Hepatocyte (in vitro differentiated cells): ENCODE measurements at regions not wholly inside any gene's neighbourhood (a gene's known extent, or its start where the extent isn't known, plus 50 kb on each side); places are given as distances from the start of the nearest gene placed in this dataset.

Source experiments
- DNase-seq: peaks from one replicate; pipeline ENCODE4 v3.0.0-alpha.2; 2016; ENCODE audit warnings: low spot score
- H2AFZ ChIP-seq: fragments of 200-600 bp; sonication (generic); 2 replicates; pipeline ENCODE4 v1.6.0; 2016; ENCODE audit warnings: antibody characterized with exemption, mild to moderate bottlenecking
- H3K27ac ChIP-seq: fragments of 200-600 bp; sonication (generic); 2 replicates; pipeline ENCODE4 v1.5.1; 2016; ENCODE audit warnings: mild to moderate bottlenecking
- H3K27me3 ChIP-seq: fragments of 200-600 bp; sonication (generic); 2 replicates; pipeline ENCODE4 v1.6.1; 2016
- H3K36me3 ChIP-seq: fragments of 200-600 bp; sonication (generic); replicated peaks from 2 replicates; pipeline ENCODE4 v1.5.1; 2016; ENCODE audit warnings: low read depth; ENCODE audit not compliant: insufficient read depth
- H3K4me1 ChIP-seq: fragments of 200-600 bp; sonication (generic); 2 replicates; pipeline ENCODE4 v1.5.1; 2016; ENCODE audit warnings: mild to moderate bottlenecking, moderate library complexity; ENCODE audit not compliant: insufficient read depth
- H3K4me2 ChIP-seq: fragments of 200-600 bp; sonication (generic); 2 replicates; pipeline ENCODE4 v1.6.0; 2016
- H3K4me3 ChIP-seq: fragments of 200-600 bp; sonication (generic); 2 replicates; pipeline ENCODE4 v1.5.1; 2016; ENCODE audit warnings: mild to moderate bottlenecking
- H3K79me2 ChIP-seq: fragments of 200-600 bp; sonication (generic); 2 replicates; pipeline ENCODE4 v1.6.0; 2017; ENCODE audit warnings: mild to moderate bottlenecking
- H3K9me2 ChIP-seq: fragments of 200-600 bp; sonication (generic); replicated peaks from 2 replicates; pipeline ENCODE4 v1.6.0; 2017; ENCODE audit warnings: mild to moderate bottlenecking; ENCODE audit not compliant: insufficient read depth
- H3K9me3 ChIP-seq: fragments of 200-600 bp; sonication (generic); 2 replicates; pipeline ENCODE4 v1.5.1; 2016; ENCODE audit warnings: low read depth, mild to moderate bottlenecking
- H4K20me1 ChIP-seq: fragments of 200-600 bp; sonication (generic); 2 replicates; pipeline ENCODE4 v1.6.0; 2016; ENCODE audit warnings: mild to moderate bottlenecking; ENCODE audit not compliant: insufficient read depth, poor library complexity, severe bottlenecking
- EZH2 ChIP-seq: fragments of 200-600 bp; sonication (generic); IDR thresholded peaks from 2 replicates; pipeline ENCODE4 v1.6.1; 2016; ENCODE audit warnings: antibody characterized with exemption, mild to moderate bottlenecking, borderline replicate concordance
- EZH2phosphoT487 ChIP-seq: fragments of 200-600 bp; sonication (generic); IDR thresholded peaks from one replicate; pipeline ENCODE4 v1.6.1; 2018; ENCODE audit warnings: antibody characterized with exemption, mild to moderate bottlenecking, low read depth, moderate library complexity; ENCODE audit not compliant: unreplicated experiment, severe bottlenecking
- WGBS: methylation state at CpG from one replicate; pipeline ENCODE4 v1.1.6; 2016; ENCODE audit warnings: low lambda C conversion rate; ENCODE audit errors: missing lambda C conversion rate; 5-methylcytosine and 5-hydroxymethylcytosine counted together
- TF ChIP-seq, protein P1 (sequence below): fragments of 200-600 bp; sonication (generic); IDR thresholded peaks from 2 replicates; pipeline ENCODE4 v1.5.1; 2016; ENCODE audit warnings: antibody characterized with exemption, mild to moderate bottlenecking; ENCODE audit not compliant: poor library complexity

DNA sequence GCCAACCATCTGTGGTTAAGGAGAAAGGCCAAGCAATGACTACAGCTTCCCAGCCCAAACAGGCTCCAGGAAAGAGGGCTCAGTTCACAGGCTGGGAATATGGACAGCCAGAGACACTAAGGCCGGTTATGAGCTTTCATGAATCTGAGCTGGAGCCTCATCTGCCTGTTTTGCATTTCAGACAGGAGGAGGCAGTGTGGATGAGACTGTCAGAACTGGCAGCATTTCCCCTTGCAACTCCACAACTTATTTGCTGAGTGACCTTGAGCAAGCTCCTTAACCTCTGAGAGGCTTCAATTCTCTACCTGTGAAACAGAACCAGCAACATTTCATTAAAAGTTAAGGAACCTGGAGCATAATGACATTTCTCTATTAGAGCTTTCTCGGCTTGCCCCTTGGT lies 264.0 kb downstream of the ETS1 start:
- no peaks in the 10 kb centered on the region for H4K20me1 ChIP-seq
- TF ChIP-seq EZH2: no peak
- TF ChIP-seq, protein P1, sequence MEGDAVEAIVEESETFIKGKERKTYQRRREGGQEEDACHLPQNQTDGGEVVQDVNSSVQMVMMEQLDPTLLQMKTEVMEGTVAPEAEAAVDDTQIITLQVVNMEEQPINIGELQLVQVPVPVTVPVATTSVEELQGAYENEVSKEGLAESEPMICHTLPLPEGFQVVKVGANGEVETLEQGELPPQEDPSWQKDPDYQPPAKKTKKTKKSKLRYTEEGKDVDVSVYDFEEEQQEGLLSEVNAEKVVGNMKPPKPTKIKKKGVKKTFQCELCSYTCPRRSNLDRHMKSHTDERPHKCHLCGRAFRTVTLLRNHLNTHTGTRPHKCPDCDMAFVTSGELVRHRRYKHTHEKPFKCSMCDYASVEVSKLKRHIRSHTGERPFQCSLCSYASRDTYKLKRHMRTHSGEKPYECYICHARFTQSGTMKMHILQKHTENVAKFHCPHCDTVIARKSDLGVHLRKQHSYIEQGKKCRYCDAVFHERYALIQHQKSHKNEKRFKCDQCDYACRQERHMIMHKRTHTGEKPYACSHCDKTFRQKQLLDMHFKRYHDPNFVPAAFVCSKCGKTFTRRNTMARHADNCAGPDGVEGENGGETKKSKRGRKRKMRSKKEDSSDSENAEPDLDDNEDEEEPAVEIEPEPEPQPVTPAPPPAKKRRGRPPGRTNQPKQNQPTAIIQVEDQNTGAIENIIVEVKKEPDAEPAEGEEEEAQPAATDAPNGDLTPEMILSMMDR: peak; percentile 40
- no peaks in the 10 kb centered on the region for H3K27me3 ChIP-seq
- peak; percentile 46 for DNase-seq
- no peaks in the 10 kb centered on the region for H3K9me3 ChIP-seq
- H3K4me1 ChIP-seq: no peaks in the 10 kb centered on the region
- H3K4me3 ChIP-seq: no peak overlapping the region
- no peak overlapping the region for H2AFZ ChIP-seq
- no peak overlapping the region for H3K4me2 ChIP-seq
- H3K79me2 ChIP-seq: no peaks in the 10 kb centered on the region
- H3K27ac ChIP-seq: no peak overlapping the region
- no peaks in the 10 kb centered on the region for H3K9me2 ChIP-seq
- WGBS: 71% methylated on average over 2 of the region's 2 CpGs
- H3K36me3 ChIP-seq: no peaks in the 10 kb centered on the region

DNA sequence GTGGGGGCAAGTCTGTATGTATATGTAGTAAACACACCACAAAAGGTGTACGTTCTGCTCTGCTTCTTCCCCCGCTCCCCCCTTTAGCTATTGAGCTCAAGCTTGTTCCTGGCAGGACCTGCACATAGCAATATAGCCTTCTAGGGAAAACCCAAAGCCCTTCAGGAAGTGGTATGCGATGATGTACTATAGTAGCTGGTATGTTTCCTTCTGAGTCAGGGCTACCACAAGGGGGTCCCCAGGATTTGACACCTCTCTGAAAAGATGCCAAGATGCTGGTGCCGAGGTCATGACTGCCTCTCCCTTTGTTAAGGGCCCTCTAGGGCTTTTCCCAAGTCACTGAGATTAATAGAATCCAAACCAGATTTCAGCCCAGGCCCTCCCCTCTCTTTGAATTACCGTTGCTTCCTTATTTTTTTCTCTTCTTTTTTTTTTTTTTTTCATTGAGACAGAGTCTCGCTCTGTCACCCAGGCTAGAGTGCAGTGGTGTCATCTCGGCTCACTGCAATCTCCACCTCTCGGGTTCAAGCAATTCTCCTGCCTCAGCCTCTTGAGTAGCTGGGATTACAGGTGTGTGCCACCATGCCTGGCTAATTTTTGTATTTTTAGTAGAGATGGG lies 268.4 kb downstream of the ETS1 start:
- no peaks in the 10 kb centered on the region for H3K9me2 ChIP-seq
- H3K27ac ChIP-seq: no peak overlapping the region
- no peaks in the 10 kb centered on the region for H3K27me3 ChIP-seq
- no peak for TF ChIP-seq EZH2phosphoT487
- no peak for TF ChIP-seq EZH2
- TF ChIP-seq, protein P1: no peak
- 83% methylated on average over 8 of the region's 8 CpGs for WGBS
- no peaks in the 10 kb centered on the region for H3K9me3 ChIP-seq
- no peak overlapping the region for H2AFZ ChIP-seq
- H4K20me1 ChIP-seq: no peaks in the 10 kb centered on the region
- no peak overlapping the region for H3K4me2 ChIP-seq
- no peaks in the 10 kb centered on the region for H3K36me3 ChIP-seq
- no peaks in the 10 kb centered on the region for H3K79me2 ChIP-seq
- H3K4me1 ChIP-seq: no peaks in the 10 kb centered on the region
- H3K4me3 ChIP-seq: no peak overlapping the region
- DNase-seq: no peak

DNA sequence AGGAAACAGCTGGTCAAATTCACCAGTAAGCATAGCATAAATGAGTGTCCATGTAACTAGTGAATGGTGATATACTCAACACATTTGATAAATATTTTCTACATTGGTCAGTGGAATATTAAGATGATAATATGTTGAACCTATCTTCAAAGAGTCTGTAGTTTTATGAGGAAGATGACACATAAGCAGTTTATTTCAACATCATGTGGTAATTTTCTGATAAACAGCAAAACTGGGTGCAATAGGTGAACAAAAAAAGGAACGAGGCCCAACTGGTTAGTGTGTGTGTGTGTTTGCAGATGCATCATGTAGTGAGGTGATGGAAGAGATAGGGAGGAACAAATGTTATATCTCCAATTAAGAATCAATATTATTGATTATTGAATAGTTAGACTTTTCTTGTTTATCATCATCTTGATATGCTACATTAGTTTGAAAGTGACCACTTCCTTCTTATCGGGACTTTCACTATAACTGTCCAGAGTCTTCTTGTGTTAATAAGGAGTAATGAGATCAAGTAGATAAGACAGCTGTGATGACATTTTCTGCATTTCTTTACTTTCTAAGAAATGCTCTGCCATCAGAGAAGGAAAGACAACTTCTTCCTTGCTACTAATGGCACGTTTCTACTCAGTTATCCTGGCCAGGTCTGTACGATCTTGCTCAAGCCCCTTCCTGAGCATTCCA lies 270.7 kb downstream of the ETS1 start:
- DNase-seq: no peak
- Histone ChIP-seq H2AFZ (no peak overlapping the region), H3K9me2 (no peaks in the 10 kb centered on the region), H4K20me1 (no peaks in the 10 kb centered on the region), H3K27me3 (no peaks in the 10 kb centered on the region), H3K4me3 (no peak overlapping the region), H3K4me1 (no peaks in the 10 kb centered on the region), H3K36me3 (no peaks in the 10 kb centered on the region), H3K4me2 (no peak overlapping the region), H3K79me2 (no peaks in the 10 kb centered on the region), H3K9me3 (no peaks in the 10 kb centered on the region), H3K27ac (no peak overlapping the region)
- WGBS: 76% methylated on average over 4 of the region's 4 CpGs
- TF ChIP-seq EZH2 (no peak), EZH2phosphoT487 (no peak)
- TF ChIP-seq, protein P1: no peak
